Ishikawa (cell line): ENCODE measurements at regions not wholly inside any gene's neighbourhood (a gene's known extent, or its start where the extent isn't known, plus 50 kb on each side); places are given as distances from the start of the nearest gene placed in this dataset.

ENCODE experiments used
- CEBPB ChIP-seq: IDR thresholded peaks from 2 replicates; pipeline ENCODE4 v1.6.1; 2012
- CREB1 ChIP-seq: IDR thresholded peaks from 2 replicates; pipeline ENCODE4 v1.6.1; 2012; ENCODE audit warnings: low read depth
- EGR1 ChIP-seq: IDR thresholded peaks from 2 replicates; pipeline ENCODE4 v1.6.1; 2012
- EP300 ChIP-seq: IDR thresholded peaks from 2 replicates; pipeline ENCODE4 v1.6.1; 2012; ENCODE audit warnings: borderline replicate concordance
- FOXM1 ChIP-seq: IDR thresholded peaks from 2 replicates; pipeline ENCODE4 v1.6.1; 2012; ENCODE audit warnings: low read depth, borderline replicate concordance
- NFIC ChIP-seq: IDR thresholded peaks from 2 replicates; pipeline ENCODE4 v1.6.1; 2012
- RAD21 ChIP-seq: IDR thresholded peaks from 2 replicates; pipeline ENCODE4 v1.6.1; 2012; ENCODE audit warnings: low read depth
- TAF1 ChIP-seq: IDR thresholded peaks from 2 replicates; pipeline ENCODE4 v1.6.1; 2012; ENCODE audit warnings: low read depth, mild to moderate bottlenecking
- TCF12 ChIP-seq: IDR thresholded peaks from 2 replicates; pipeline ENCODE4 v1.6.1; 2012; ENCODE audit warnings: low read depth
- TEAD4 ChIP-seq: IDR thresholded peaks from 2 replicates; pipeline ENCODE4 v1.6.1; 2012
- YY1 ChIP-seq: IDR thresholded peaks from 2 replicates; pipeline ENCODE4 v1.6.1; 2012; ENCODE audit warnings: low read depth
- ZBTB7A ChIP-seq: IDR thresholded peaks from 2 replicates; pipeline ENCODE4 v1.6.1; 2012; ENCODE audit warnings: low read depth
- TF ChIP-seq, protein P1 (sequence below): IDR thresholded peaks from 2 replicates; pipeline ENCODE4 v1.6.1; 2012
- TF ChIP-seq, protein P2 (sequence below): IDR thresholded peaks from 2 replicates; pipeline ENCODE4 v1.6.1; 2012
- TF ChIP-seq, protein P3 (sequence below): IDR thresholded peaks from 2 replicates; pipeline ENCODE4 v1.6.1; 2012; ENCODE audit warnings: low read depth, mild to moderate bottlenecking

DNA sequence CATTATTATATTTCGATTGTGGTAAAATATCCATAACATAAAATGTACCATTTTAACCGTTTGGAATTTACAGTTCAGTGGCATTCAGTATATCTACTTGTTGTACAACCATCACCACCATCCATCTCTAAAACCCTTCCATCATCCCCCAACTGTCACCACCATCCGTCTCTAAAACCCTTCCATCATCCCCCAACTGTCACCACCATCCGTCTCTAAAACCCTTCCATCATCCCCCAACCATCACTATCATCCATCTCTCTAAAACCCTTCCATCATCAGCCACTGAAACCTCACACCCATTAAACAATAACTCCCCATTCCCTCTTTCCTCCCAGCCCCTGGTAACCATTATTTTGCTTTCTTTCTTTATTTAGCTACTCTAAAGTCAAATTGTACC is 144.2 kb upstream of the EEA1 start:
- TF ChIP-seq EP300, result no peak
- TF ChIP-seq CEBPB, result no peak
- no peak for TF ChIP-seq TEAD4
- TF ChIP-seq, protein P1, sequence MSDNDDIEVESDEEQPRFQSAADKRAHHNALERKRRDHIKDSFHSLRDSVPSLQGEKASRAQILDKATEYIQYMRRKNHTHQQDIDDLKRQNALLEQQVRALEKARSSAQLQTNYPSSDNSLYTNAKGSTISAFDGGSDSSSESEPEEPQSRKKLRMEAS, result no peak
- TF ChIP-seq ZBTB7A, result no peak
- TF ChIP-seq, protein P2, sequence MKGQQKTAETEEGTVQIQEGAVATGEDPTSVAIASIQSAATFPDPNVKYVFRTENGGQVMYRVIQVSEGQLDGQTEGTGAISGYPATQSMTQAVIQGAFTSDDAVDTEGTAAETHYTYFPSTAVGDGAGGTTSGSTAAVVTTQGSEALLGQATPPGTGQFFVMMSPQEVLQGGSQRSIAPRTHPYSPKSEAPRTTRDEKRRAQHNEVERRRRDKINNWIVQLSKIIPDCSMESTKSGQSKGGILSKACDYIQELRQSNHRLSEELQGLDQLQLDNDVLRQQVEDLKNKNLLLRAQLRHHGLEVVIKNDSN, result no peak
- no peak for TF ChIP-seq CREB1
- no peak for TF ChIP-seq NFIC
- TF ChIP-seq EGR1, result no peak
- TF ChIP-seq TCF12, result no peak
- TF ChIP-seq FOXM1, result no peak
- TF ChIP-seq YY1, result no peak
- TF ChIP-seq, protein P3, sequence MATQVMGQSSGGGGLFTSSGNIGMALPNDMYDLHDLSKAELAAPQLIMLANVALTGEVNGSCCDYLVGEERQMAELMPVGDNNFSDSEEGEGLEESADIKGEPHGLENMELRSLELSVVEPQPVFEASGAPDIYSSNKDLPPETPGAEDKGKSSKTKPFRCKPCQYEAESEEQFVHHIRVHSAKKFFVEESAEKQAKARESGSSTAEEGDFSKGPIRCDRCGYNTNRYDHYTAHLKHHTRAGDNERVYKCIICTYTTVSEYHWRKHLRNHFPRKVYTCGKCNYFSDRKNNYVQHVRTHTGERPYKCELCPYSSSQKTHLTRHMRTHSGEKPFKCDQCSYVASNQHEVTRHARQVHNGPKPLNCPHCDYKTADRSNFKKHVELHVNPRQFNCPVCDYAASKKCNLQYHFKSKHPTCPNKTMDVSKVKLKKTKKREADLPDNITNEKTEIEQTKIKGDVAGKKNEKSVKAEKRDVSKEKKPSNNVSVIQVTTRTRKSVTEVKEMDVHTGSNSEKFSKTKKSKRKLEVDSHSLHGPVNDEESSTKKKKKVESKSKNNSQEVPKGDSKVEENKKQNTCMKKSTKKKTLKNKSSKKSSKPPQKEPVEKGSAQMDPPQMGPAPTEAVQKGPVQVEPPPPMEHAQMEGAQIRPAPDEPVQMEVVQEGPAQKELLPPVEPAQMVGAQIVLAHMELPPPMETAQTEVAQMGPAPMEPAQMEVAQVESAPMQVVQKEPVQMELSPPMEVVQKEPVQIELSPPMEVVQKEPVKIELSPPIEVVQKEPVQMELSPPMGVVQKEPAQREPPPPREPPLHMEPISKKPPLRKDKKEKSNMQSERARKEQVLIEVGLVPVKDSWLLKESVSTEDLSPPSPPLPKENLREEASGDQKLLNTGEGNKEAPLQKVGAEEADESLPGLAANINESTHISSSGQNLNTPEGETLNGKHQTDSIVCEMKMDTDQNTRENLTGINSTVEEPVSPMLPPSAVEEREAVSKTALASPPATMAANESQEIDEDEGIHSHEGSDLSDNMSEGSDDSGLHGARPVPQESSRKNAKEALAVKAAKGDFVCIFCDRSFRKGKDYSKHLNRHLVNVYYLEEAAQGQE, result no peak
- no peak for TF ChIP-seq RAD21
- no peak for TF ChIP-seq TAF1

DNA sequence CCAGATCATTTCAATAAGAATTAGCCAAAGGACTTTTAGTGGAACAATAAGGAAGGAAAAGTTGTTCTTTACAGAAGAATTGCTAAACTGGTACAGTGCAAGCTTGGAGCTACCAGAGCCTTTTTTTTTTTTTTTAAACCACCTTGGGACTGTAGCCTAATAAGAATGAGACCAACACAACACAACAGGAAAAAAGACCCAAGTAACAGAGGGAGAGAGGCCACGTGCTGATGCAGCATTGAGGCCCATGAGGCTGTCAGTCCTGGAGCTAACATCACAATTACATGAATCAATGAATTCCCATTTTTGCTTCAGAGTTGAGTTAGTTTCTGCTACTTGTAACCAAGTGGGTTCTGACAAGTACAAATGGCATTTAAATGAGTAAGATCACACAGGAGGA is 149.0 kb upstream of the EEA1 start:
- TF ChIP-seq FOXM1, result no peak
- no peak for TF ChIP-seq EP300
- TF ChIP-seq NFIC, result no peak

DNA sequence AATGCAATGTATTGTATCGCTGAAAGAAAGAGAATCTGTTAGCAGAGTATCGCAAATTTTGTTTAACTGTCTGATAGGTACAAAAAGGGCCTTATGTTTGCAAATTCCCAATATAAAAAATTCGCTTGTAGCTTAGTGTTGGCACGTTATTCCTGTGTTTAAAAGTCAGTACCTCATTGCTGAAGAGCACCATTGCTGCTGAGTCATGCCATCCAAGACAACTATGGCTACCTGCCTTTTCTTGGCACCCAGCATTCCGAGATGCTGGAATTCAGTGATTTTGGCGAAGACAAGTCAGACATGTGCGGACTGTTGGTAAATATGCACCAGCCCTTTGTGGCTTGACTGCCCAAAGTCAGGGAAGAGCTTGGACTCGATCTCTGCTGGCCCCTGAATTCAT is 149.5 kb upstream of the EEA1 start:
- no peak for TF ChIP-seq TAF1
- TF ChIP-seq, protein P2, result no peak
- no peak for TF ChIP-seq EP300
- no peak for TF ChIP-seq NFIC
- TF ChIP-seq, protein P3, result no peak
- no peak for TF ChIP-seq TEAD4
- TF ChIP-seq CEBPB, result no peak
- no peak for TF ChIP-seq CREB1

DNA sequence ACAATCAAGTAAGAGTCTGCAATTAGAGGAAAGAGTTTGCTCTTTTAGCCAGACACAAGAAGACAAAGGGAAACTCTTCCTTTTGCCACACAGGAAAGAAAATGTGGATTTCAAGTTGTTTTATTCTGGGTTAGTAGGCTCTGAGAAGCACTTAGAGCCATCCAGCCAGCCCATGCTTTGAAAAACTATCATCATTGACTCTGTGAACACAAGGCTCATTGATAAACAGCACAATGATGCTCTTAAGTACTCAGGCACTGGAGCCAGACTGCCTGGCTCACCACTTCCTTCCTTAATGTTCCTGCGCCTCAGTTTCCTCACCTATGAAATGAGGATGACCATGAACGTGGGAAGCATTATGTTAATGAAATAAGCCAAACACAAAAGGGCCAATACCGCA is 150.2 kb upstream of the EEA1 start:
- TF ChIP-seq, protein P1, result no peak
- TF ChIP-seq ZBTB7A (no peak), NFIC (no peak), EP300 (no peak), EGR1 (no peak), RAD21 (no peak), TAF1 (no peak), TEAD4 (no peak), YY1 (no peak), CREB1 (no peak), TCF12 (no peak), FOXM1 (no peak), CEBPB (no peak)
- TF ChIP-seq, protein P2, result no peak
- TF ChIP-seq, protein P3, result no peak
